ENCODE measurements at regions not wholly inside any gene's neighbourhood (a gene's known extent, or its start where the extent isn't known, plus 50 kb on each side); places are given as distances from the start of the nearest gene placed in this dataset.

DNA sequence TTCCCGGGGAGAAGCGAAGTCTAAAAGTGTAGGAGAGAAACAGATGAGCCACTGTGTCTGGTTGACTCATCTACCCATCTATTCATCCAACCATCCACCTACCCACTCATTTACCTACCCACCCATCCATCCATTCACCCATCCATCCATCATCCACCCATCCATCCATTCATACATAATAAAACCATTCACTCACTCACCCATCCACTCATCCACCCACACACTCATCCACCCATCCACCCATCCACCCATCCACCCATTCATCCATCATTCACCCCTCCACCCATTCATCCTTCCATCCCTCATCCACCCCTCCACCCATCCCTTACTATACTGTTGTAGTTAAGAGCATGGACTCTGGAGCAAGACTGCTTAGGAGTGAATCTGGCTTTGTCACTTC lies 136.4 kb upstream of the ATP2B2 start:
- TF ChIP-seq, protein P1, sequence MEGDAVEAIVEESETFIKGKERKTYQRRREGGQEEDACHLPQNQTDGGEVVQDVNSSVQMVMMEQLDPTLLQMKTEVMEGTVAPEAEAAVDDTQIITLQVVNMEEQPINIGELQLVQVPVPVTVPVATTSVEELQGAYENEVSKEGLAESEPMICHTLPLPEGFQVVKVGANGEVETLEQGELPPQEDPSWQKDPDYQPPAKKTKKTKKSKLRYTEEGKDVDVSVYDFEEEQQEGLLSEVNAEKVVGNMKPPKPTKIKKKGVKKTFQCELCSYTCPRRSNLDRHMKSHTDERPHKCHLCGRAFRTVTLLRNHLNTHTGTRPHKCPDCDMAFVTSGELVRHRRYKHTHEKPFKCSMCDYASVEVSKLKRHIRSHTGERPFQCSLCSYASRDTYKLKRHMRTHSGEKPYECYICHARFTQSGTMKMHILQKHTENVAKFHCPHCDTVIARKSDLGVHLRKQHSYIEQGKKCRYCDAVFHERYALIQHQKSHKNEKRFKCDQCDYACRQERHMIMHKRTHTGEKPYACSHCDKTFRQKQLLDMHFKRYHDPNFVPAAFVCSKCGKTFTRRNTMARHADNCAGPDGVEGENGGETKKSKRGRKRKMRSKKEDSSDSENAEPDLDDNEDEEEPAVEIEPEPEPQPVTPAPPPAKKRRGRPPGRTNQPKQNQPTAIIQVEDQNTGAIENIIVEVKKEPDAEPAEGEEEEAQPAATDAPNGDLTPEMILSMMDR (IDR thresholded peaks at IDR 0.05; ENCODE audit: insufficient read depth, low read depth, low read length): no peak
- no peak for TF ChIP-seq EZH2 (IDR thresholded peaks at IDR 0.05; ENCODE audit: insufficient read depth, low read length)

All from astrocyte (in vitro differentiated cells and primary cell).